IPS DF 4.7 (cell line): ENCODE measurements at regions not wholly inside any gene's neighbourhood (a gene's known extent, or its start where the extent isn't known, plus 50 kb on each side); places are given as distances from the start of the nearest gene placed in this dataset.

Experiments used
- DNase-seq: peaks from one replicate; pipeline ENCODE4 v3.0.0-alpha.2; 2013; ENCODE audit warnings: low spot score; ENCODE audit errors: extremely low read depth

DNA sequence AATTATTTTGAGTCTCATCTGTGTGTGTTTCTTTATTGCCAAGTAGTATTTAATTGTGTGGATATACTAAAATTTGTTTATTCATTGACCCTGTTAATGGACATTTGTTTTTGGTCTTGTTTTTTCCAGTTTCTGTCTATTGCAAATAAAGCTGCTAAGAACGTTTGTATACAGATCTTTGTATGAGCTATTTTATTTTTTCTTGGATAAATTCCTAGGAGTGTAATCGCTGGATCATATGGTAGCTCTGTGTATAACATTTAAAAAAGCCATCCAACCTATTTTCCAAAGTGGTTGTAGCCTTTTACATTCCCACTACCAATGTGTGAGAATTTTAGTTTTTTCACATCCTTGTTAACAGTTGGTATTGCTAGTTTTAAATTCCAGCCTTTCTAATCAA lies 382.7 kb upstream of the USP24 start:
- no peak for DNase-seq

DNA sequence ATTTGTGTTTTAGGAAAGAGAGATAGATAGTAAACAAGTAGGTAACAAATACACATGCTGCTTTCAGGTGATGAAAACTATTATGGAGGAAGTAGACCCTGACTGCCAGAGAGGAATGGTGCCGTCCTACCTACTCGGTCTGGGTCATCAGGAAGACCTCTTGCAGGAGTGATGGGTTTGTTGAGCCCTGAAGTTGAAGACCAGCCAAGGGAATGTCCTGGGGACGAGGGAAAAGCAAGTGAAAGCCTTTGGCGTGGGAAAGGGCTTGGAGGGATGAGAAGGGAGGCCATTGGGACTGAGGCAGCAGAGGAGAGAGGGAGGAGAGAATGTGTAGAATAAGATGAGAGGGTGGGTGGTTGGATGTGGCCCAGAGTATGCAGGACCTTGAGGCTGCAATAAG lies 379.5 kb upstream of the USP24 start:
- no peak for DNase-seq

GRCh38 chr1:55593298-55593697 lies 378.1 kb upstream of the USP24 start:
- DNase-seq = no peak

GRCh38 chr1:55592122-55592521 lies 377.0 kb upstream of the USP24 start:
- no peak for DNase-seq

DNA sequence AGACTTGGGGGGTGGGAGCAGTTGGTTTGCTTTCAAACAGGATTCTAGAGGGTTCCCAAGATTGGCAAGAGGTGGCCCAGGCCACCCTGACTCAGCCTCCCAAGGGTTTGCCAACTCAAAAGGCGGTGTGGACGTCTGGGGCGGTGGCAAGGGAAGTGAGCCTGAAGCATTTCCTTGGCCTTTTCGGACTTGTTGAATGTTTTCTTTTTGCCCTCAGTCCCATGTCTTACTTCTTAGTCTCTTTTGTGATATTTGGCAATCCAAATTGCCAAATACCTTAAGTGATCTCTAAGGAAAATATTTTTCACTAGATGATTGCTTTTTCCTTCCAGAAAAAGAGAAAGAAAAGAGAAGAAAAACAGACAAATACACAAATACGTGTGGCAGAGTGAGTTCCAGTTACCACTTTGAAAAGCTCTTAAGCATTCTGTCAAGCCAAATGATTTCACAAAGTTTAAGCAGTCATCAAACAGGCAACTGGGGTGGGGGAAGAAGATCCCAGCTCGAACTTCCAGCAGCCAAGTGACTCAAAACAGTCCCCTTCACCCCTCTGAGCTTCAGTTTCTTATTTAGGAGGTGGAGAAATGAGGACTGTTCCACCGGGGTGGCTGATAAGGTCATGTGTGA lies 374.6 kb upstream of the USP24 start:
- DNase-seq = no peak

DNA sequence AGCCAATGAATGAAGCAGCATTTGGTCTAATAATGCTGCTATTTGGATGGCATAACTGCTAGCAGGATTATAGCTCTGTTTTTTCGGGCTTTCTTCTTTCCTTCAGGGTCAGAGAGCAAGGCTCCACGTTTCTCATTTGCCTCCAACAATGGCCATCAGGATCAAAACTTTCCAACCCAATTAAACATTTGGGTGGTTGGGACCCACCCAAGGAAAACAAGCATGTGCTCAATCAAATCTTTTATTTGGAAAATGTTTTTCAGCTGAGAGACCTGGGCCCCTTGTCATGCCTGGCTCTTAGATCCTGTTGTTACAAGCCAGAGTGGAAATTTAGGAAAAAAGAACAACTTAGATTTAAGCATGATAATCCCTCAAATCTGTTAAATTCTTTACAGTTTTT lies 373.1 kb upstream of the USP24 start:
- no peak for DNase-seq

- no peak for DNase-seq
These were observed 371.6 kb upstream of the USP24 start for GRCh38 chr1:55586771-55587170.

- no peak for DNase-seq
These were observed 370.2 kb upstream of the USP24 start for GRCh38 chr1:55585402-55585792.

DNA sequence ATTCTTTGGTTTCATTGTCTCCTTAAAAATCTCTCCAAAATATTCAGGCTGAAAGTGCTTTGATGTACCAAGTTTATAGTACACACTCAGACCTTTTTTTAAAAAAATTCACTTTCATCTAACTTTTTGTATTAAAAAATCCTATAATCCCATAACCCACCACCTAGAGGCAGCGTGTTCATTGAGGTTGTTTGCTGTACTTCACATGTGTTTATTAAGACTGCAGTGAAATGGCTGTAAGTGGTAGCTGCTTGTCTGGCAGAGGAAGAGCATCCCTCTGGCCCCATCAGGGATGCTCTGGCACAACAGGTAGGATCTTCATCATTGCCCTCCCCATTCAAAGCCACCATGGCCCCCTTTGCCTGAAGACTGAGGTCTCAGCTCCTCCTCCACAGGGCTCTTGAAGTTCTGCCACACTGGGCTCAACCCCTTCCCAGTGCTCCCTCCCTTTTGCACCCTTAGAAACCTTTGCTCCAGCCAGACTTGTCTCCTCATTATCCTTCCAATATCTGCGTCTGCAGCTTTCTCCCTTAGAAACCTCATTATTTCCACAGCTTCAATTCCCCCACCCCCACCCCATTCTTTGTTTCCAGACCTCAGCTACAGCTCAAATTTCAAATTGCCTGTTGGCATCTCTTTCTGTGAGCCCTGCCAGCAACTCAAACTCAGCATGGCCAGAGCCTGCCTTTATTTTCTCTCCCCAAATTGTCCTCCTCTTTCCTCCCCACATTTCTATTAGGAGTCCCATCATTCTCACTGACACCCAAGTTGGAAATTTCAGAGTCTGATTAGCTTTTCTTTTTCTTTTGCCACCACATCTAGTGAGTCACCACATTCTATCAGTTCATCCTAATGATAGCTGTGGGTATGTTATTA lies 369.6 kb upstream of the USP24 start:
- DNase-seq = no peak

DNA sequence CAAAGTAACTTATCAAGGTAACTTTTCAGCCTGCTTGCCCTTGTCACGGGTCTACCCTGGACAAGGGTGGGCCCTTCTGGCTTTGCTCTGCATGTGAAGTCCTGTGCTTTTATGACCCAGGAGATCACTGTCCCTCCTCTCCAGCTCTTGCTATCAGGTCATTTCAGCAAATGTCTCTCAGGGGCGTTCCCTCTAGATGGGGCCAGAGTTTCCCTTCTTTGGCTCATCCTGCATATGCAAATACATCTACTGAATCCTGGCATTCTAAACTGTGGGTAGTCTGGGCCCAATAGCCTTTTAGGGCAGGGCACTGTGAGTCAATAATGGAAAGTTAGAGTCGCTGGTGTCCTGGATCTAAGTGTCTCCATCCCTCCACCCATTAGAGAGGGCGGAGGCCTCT lies 366.9 kb upstream of the USP24 start:
- DNase-seq = no peak

DNA sequence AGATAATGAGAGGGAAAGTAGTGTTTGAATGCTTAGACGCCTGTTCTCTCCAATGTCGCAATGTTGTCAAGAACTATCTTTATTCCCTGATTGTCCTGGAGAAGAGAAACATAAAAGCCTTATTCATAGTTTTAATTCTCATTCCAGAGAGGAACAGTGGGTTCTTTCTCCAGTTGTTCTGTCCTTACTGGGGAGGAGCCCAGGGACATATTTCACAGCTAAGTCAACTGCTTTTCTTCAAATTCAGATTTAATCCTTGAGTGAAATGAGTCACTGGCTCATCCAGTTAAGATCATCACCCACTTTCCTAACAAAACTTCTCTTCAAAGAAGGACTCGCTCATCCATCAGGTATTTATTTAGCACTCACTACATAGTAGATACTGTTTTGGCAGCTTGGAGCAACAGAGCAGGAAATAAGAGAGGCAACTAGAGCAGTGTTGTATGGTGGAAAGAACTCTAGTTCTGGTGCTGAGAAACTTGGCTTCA lies 365.7 kb upstream of the USP24 start:
- DNase-seq = no peak

- DNase-seq = no peak
These were observed 364.3 kb upstream of the USP24 start for GRCh38 chr1:55579332-55580001.

DNA sequence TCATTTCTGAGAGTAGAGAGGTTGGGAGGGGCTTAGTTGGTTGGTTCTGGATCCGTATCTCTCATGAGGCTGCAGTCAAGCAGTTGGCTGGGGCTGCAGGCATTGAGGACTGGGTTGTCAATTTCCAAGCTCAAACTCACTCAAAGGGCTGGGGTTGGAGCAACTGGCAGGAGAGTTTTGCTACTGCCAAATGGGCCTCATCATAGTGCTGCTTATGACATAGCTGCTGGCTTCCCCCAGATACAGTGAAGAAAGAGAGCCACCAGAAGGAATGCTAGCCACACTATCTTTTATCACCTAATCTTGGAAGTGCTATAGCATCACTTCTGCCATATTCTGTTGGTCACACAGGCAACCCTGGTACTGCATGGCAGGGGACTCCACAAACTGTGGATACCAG lies 363.5 kb upstream of the USP24 start:
- no peak for DNase-seq

DNA sequence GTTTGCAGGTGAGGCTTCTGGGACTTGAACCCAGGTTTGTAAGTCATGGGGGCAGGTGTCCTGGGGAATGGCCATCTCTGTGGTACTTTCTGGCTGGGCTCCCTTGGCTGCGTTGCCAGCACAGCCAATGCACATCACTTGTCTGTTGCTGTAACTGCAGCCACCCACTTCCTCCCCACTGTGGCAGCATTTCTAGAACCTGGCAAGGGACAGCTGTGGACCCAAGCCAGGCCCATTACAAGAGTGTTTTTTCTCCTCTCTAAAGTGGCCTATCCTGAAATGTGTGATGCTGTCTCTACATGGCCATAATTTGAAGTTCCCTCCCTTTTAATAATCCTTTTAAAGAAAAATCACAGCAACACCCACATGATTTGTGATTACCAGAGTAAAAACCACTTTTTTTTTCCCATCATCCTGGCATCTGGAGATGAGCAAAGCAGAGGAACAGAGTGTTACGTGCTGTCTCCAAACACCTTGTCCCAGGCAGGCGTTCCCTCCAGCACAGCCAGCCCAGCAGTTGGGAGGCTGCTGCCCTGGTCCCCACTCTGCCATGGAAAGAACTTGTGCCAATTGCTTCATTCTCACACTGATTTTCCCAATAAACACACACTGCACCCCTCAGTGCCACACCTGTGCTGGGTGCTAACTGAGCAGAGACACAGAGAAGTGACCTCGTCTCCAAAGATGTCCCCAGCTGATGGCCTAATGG lies 360.6 kb upstream of the USP24 start:
- no peak for DNase-seq

GRCh38 chr1:55574691-55575225 lies 359.6 kb upstream of the USP24 start:
- DNase-seq = no peak

GRCh38 chr1:55572878-55573734 lies 357.9 kb upstream of the USP24 start:
- no peak for DNase-seq

DNA sequence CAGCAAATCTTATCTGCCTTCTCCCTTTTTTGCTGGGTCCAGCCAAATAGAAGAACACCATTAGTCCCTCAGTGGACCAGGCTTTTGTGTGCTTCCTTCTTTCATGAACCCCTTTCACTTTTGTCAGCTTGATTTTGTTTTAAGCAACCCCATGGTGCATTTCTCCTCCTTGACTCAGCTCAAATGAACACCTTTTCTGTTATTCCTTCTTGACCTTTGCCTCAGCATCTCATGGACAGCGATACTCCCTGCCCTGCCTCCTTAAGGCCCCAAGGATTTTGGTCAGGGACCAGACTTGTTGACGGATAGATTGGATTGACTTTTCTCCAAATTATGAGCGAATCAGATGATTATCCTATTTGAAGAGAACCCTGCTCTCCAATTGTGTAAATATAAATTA lies 356.6 kb upstream of the USP24 start:
- DNase-seq = no peak

GRCh38 chr1:55569417-55569816 lies 354.3 kb upstream of the USP24 start:
- DNase-seq = no peak

GRCh38 chr1:55568732-55569131 lies 353.6 kb upstream of the USP24 start:
- no peak for DNase-seq

DNA sequence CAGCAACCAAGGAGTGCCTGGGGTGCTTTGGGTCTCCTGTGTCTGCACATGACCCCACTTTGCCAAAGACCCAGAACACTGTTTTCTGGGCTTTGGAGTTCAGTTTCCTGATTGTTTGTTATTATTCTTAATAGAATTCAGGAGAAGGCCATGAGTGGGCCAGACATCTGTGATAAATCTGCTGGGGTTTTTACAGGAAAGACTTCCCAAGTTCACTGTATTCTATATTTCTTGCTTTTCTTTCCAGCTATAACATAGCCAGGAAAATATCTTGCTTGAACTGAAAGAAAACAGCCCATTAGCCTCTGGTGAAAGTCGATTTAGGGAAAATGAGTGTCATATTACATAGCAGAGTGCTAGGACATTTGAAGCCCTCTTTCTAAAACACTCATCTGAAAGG lies 345.1 kb upstream of the USP24 start:
- no peak for DNase-seq

DNA sequence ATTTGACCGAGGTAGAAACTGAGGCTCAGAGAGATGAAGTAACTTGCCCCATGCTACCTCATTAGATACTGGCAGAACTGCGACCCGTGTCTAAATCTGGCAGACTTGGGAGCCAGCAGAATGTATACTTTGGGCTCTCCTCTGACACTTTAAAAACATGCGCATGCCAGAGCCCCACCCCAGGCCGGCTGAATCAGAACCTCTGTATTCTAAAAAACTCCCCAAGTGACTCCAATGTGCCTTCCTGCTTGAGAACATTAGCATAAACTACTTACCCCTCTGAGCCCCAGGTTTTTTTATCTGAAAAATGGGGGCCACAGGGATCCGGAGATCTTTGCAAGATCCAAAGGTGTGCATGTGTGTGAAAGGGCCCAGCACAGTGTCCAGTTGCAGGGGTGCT lies 344.7 kb upstream of the USP24 start:
- DNase-seq = no peak
